ENCODE measurements at regions not wholly inside any gene's neighbourhood (a gene's known extent, or its start where the extent isn't known, plus 50 kb on each side); places are given as distances from the start of the nearest gene placed in this dataset.

- Histone ChIP-seq H3K27ac (ENCODE audit: control insufficient read depth, insufficient read depth) (no peak overlapping the region), H3K27me3 (replicated peaks in 1 of 2; ENCODE audit: control insufficient read depth in 2 of 2, insufficient read depth in 2 of 2, low read length in 1 of 2) (no peaks in the 10 kb centered on the region), H3K9ac (ENCODE audit: control insufficient read depth, insufficient read depth, low read length) (no peak overlapping the region), H2AFZ (ENCODE audit: control insufficient read depth, low read depth, low read length) (no peak overlapping the region), H3K9me3 (replicated peaks; ENCODE audit: control insufficient read depth, insufficient read depth, low read length) (no peaks in the 10 kb centered on the region), H4K20me1 (ENCODE audit: control insufficient read depth, insufficient read depth) (no peaks in the 10 kb centered on the region), H3K79me2 (ENCODE audit: control insufficient read depth, insufficient read depth, low read length) (no peaks in the 10 kb centered on the region), H3K4me1 (ENCODE audit: control insufficient read depth, insufficient read depth, low read length) (no peaks in the 10 kb centered on the region), H3K36me3 (ENCODE audit: control insufficient read depth in 2 of 2, insufficient read depth in 2 of 2, low read length in 1 of 2) (no peaks in the 10 kb centered on the region), H3K4me2 (ENCODE audit: control insufficient read depth, insufficient read depth) (no peak overlapping the region), H3K4me3 (no peak overlapping the region)
- BruUV-seq (replicated peaks) = no TSS peak
- SMC1A ChIA-PET (ENCODE audit: uncharacterized antibody, unreplicated experiment) = interaction anchor here (0.7 to 1.1 kb wide), 2 partner anchors 14 kb away, joined by 3 to 4 read pairs; no protein-coding TSS in a partner anchor
- intact Hi-C loops (cut with micrococcal nuclease; ENCODE audit: unreplicated experiment) = no loop called here
- CTCF ChIA-PET = interaction anchor here (0.7 to 1.2 kb wide), 4 partner anchors 54 to 431 kb away, joined by 3 to 4 read pairs (median 3); no protein-coding TSS in a partner anchor
- no peak for DNase-seq (ENCODE audit: low read depth, low spot score)
- in situ Hi-C loops (cut with MboI) = no loop called here
- FAIRE-seq = no peak
- WGBS (ENCODE audit: insufficient coverage, insufficient replicate concordance, low lambda C conversion rate, missing lambda C conversion rate) = 3% methylated on average over 3 of the region's 3 CpGs
- no peak for ATAC-seq
- RAD21 ChIA-PET (ENCODE audit: unreplicated experiment) = no interaction called here
- POLR2A ChIA-PET = no interaction called here
- TF ChIP-seq E2F4 (IDR thresholded peaks at IDR 0.05; ENCODE audit: low read depth, low read length) = no peak
- no peak for TF ChIP-seq ESRRA (IDR thresholded peaks at IDR 0.05; ENCODE audit: low read length)
- no peak for TF ChIP-seq MYB (IDR thresholded peaks at IDR 0.05; ENCODE audit: borderline replicate concordance, low read depth, low read length)
- TF ChIP-seq NFYB (IDR thresholded peaks at IDR 0.05; ENCODE audit: insufficient read depth, low read depth, low read length) = no peak
- no peak for TF ChIP-seq TARDBP (IDR thresholded peaks at IDR 0.05; ENCODE audit: borderline replicate concordance)
- no peak for TF ChIP-seq RAD21 (IDR thresholded peaks at IDR 0.05; ENCODE audit: insufficient read depth, low read depth, low read length)
- TF ChIP-seq MYC (IDR thresholded peaks at IDR 0.05; ENCODE audit: insufficient read depth, insufficient read length, insufficient replicate concordance, low read length, severe bottlenecking) = no peak
- no peak for TF ChIP-seq POLR2AphosphoS2 (IDR thresholded peaks at IDR 0.05; ENCODE audit: low read depth, low read length)
- TF ChIP-seq CHD4 (IDR thresholded peaks at IDR 0.05) = no peak
- no peak for TF ChIP-seq IKZF2 (IDR thresholded peaks at IDR 0.05)
- TF ChIP-seq ZNF622 (IDR thresholded peaks at IDR 0.05) = no peak
- TF ChIP-seq HCFC1 (IDR thresholded peaks at IDR 0.05; ENCODE audit: low read length) = no peak
- TF ChIP-seq SRF (IDR thresholded peaks at IDR 0.05; ENCODE audit: low read depth in 2 of 2, low read length in 2 of 2) = no peak
- no peak for TF ChIP-seq RFX5 (IDR thresholded peaks at IDR 0.05; ENCODE audit: low read depth, low read length)
- no peak for TF ChIP-seq E4F1 (IDR thresholded peaks at IDR 0.05; ENCODE audit: borderline replicate concordance, partially characterized antibody)
- TF ChIP-seq GABPA (IDR thresholded peaks at IDR 0.05; ENCODE audit: low read depth) = no peak
- TF ChIP-seq LARP7 (IDR thresholded peaks at IDR 0.05) = no peak
- TF ChIP-seq ZBTB11 (CRISPR knock-in tag; IDR thresholded peaks at IDR 0.05) = no peak
Observed at GRCh38 chr18:59769129-59769865, 72.1 kb upstream of the CCBE1 start.

All from GM12878 (cell line).